ENCODE measurements at regions not wholly inside any gene's neighbourhood (a gene's known extent, or its start where the extent isn't known, plus 50 kb on each side); places are given as distances from the start of the nearest gene placed in this dataset.

DNA sequence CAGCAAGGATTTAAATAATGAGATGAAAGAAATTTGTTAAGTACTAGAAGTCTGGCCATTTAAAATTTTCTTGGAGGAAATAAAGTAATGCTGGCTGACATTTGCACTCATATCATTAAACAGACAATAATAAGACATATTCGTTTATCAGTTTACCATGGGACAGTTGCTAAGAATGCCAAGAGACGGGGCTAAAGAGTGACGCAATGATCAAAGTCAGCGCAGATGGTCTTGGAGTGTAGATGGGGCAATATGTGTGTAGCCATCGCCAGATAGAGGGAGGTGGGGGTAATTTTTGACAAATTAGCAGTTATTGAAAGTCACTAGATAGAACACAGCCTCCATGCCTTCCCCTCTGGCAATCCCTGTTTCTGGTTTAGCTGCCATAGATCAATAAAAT is 413.2 kb upstream of the JAG1 start:
- ChIA-PET CTCF (interaction anchor here (0.6 to 0.7 kb wide), 2 partner anchors 10 to 16 kb away, joined by 3 read pairs; no protein-coding TSS in a partner anchor), POLR2A (no interaction called here), SMC1A (ENCODE audit: uncharacterized antibody, unreplicated experiment) (no interaction called here), RAD21 (ENCODE audit: unreplicated experiment) (no interaction called here)
- TF ChIP-seq FOXK2 (IDR thresholded peaks at IDR 0.05) = no peak
- TF ChIP-seq, protein P1, sequence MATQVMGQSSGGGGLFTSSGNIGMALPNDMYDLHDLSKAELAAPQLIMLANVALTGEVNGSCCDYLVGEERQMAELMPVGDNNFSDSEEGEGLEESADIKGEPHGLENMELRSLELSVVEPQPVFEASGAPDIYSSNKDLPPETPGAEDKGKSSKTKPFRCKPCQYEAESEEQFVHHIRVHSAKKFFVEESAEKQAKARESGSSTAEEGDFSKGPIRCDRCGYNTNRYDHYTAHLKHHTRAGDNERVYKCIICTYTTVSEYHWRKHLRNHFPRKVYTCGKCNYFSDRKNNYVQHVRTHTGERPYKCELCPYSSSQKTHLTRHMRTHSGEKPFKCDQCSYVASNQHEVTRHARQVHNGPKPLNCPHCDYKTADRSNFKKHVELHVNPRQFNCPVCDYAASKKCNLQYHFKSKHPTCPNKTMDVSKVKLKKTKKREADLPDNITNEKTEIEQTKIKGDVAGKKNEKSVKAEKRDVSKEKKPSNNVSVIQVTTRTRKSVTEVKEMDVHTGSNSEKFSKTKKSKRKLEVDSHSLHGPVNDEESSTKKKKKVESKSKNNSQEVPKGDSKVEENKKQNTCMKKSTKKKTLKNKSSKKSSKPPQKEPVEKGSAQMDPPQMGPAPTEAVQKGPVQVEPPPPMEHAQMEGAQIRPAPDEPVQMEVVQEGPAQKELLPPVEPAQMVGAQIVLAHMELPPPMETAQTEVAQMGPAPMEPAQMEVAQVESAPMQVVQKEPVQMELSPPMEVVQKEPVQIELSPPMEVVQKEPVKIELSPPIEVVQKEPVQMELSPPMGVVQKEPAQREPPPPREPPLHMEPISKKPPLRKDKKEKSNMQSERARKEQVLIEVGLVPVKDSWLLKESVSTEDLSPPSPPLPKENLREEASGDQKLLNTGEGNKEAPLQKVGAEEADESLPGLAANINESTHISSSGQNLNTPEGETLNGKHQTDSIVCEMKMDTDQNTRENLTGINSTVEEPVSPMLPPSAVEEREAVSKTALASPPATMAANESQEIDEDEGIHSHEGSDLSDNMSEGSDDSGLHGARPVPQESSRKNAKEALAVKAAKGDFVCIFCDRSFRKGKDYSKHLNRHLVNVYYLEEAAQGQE (IDR thresholded peaks at IDR 0.05; ENCODE audit: low read depth, low read length) = no peak
- TF ChIP-seq, protein P2, sequence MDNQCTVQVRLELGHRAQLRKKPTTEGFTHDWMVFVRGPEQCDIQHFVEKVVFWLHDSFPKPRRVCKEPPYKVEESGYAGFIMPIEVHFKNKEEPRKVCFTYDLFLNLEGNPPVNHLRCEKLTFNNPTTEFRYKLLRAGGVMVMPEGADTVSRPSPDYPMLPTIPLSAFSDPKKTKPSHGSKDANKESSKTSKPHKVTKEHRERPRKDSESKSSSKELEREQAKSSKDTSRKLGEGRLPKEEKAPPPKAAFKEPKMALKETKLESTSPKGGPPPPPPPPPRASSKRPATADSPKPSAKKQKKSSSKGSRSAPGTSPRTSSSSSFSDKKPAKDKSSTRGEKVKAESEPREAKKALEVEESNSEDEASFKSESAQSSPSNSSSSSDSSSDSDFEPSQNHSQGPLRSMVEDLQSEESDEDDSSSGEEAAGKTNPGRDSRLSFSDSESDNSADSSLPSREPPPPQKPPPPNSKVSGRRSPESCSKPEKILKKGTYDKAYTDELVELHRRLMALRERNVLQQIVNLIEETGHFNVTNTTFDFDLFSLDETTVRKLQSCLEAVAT (IDR thresholded peaks at IDR 0.05) = no peak
- TF ChIP-seq, protein P3, sequence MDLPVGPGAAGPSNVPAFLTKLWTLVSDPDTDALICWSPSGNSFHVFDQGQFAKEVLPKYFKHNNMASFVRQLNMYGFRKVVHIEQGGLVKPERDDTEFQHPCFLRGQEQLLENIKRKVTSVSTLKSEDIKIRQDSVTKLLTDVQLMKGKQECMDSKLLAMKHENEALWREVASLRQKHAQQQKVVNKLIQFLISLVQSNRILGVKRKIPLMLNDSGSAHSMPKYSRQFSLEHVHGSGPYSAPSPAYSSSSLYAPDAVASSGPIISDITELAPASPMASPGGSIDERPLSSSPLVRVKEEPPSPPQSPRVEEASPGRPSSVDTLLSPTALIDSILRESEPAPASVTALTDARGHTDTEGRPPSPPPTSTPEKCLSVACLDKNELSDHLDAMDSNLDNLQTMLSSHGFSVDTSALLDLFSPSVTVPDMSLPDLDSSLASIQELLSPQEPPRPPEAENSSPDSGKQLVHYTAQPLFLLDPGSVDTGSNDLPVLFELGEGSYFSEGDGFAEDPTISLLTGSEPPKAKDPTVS (IDR thresholded peaks at IDR 0.05; ENCODE audit: low read depth, low read length) = no peak
- no peak for TF ChIP-seq PAX8 (IDR thresholded peaks at IDR 0.05)
- TF ChIP-seq KLF5 (IDR thresholded peaks at IDR 0.05; ENCODE audit: partially characterized antibody) = no peak
- TF ChIP-seq, protein P4, sequence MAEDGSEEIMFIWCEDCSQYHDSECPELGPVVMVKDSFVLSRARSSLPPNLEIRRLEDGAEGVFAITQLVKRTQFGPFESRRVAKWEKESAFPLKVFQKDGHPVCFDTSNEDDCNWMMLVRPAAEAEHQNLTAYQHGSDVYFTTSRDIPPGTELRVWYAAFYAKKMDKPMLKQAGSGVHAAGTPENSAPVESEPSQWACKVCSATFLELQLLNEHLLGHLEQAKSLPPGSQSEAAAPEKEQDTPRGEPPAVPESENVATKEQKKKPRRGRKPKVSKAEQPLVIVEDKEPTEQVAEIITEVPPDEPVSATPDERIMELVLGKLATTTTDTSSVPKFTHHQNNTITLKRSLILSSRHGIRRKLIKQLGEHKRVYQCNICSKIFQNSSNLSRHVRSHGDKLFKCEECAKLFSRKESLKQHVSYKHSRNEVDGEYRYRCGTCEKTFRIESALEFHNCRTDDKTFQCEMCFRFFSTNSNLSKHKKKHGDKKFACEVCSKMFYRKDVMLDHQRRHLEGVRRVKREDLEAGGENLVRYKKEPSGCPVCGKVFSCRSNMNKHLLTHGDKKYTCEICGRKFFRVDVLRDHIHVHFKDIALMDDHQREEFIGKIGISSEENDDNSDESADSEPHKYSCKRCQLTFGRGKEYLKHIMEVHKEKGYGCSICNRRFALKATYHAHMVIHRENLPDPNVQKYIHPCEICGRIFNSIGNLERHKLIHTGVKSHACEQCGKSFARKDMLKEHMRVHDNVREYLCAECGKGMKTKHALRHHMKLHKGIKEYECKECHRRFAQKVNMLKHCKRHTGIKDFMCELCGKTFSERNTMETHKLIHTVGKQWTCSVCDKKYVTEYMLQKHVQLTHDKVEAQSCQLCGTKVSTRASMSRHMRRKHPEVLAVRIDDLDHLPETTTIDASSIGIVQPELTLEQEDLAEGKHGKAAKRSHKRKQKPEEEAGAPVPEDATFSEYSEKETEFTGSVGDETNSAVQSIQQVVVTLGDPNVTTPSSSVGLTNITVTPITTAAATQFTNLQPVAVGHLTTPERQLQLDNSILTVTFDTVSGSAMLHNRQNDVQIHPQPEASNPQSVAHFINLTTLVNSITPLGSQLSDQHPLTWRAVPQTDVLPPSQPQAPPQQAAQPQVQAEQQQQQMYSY (CRISPR knock-in tag; IDR thresholded peaks at IDR 0.05) = no peak
- TF ChIP-seq GABPA (IDR thresholded peaks at IDR 0.05; ENCODE audit: low read depth) = no peak
- TF ChIP-seq HDGF (IDR thresholded peaks at IDR 0.05) = no peak
- TF ChIP-seq, protein P5, sequence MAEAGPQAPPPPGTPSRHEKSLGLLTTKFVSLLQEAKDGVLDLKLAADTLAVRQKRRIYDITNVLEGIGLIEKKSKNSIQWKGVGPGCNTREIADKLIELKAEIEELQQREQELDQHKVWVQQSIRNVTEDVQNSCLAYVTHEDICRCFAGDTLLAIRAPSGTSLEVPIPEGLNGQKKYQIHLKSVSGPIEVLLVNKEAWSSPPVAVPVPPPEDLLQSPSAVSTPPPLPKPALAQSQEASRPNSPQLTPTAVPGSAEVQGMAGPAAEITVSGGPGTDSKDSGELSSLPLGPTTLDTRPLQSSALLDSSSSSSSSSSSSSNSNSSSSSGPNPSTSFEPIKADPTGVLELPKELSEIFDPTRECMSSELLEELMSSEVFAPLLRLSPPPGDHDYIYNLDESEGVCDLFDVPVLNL (IDR thresholded peaks at IDR 0.05; ENCODE audit: low read depth, low read length) = no peak
- no peak for TF ChIP-seq EZH2 (IDR thresholded peaks at IDR 0.05; ENCODE audit: borderline replicate concordance, control insufficient read depth, low read depth, low read length)
- no peaks in the 10 kb centered on the region for H3K36me3 ChIP-seq (ENCODE audit: control insufficient read depth in 2 of 2, insufficient read depth in 2 of 2, low read length in 1 of 2)
- H3K79me2 ChIP-seq (ENCODE audit: control insufficient read depth, insufficient read depth, low read length) = no peaks in the 10 kb centered on the region
- H3K27ac ChIP-seq (ENCODE audit: control insufficient read depth, insufficient read depth) = no peak overlapping the region
- BruUV-seq (replicated peaks) = no TSS peak
- no peak overlapping the region for H3K4me3 ChIP-seq
- ATAC-seq (no peak), DNase-seq (ENCODE audit: low read depth, low spot score) (no peak), FAIRE-seq (no peak)
- in situ Hi-C loops (cut with MboI) (no loop called here), intact Hi-C loops (cut with micrococcal nuclease; ENCODE audit: unreplicated experiment) (no loop called here)
- no peak overlapping the region for H2AFZ ChIP-seq (ENCODE audit: control insufficient read depth, low read depth, low read length)
- H4K20me1 ChIP-seq (ENCODE audit: control insufficient read depth, insufficient read depth) = no peaks in the 10 kb centered on the region
- H3K4me2 ChIP-seq (ENCODE audit: control insufficient read depth, insufficient read depth) = no peak overlapping the region
- 33% methylated on average over 5 of the region's 5 CpGs for WGBS (ENCODE audit: insufficient coverage, insufficient replicate concordance, low lambda C conversion rate, missing lambda C conversion rate)
- no peaks in the 10 kb centered on the region for H3K27me3 ChIP-seq (replicated peaks in 1 of 2; ENCODE audit: control insufficient read depth in 2 of 2, insufficient read depth in 2 of 2, low read length in 1 of 2)
- H3K4me1 ChIP-seq (ENCODE audit: control insufficient read depth, insufficient read depth, low read length) = no peaks in the 10 kb centered on the region
- no peak overlapping the region for H3K9ac ChIP-seq (ENCODE audit: control insufficient read depth, insufficient read depth, low read length)
- no peaks in the 10 kb centered on the region for H3K9me3 ChIP-seq (replicated peaks; ENCODE audit: control insufficient read depth, insufficient read depth, low read length)

Data from GM12878 (cell line).